ENCODE measurements at regions not wholly inside any gene's neighbourhood (a gene's known extent, or its start where the extent isn't known, plus 50 kb on each side); places are given as distances from the start of the nearest gene placed in this dataset.
"Not testable (repeated sequence)": the region's sequence is repeated elsewhere in the genome, so short reads cannot be mapped to it uniquely, and the experiment has no call there.

DNA sequence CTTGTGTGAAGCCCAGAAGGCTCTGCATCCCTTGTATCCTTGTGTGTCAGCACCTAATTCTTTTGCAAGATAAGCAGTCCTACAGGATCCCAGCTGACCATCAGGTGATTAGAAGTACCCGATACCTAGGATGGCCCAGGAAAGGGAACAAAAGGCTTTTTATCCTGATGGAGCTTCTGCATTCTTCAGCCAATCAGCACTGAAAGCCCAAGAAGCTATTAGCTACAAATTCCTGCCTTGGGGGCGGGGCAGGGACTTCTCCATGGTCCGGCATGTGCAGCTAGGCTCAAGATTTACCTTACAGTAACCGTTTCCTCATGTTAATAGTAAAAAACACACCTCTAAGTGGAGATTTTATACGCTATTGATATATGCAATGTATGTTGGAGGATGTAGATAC is 264.6 kb upstream of the THUMPD2 start:
- DNase-seq: no peak

DNA sequence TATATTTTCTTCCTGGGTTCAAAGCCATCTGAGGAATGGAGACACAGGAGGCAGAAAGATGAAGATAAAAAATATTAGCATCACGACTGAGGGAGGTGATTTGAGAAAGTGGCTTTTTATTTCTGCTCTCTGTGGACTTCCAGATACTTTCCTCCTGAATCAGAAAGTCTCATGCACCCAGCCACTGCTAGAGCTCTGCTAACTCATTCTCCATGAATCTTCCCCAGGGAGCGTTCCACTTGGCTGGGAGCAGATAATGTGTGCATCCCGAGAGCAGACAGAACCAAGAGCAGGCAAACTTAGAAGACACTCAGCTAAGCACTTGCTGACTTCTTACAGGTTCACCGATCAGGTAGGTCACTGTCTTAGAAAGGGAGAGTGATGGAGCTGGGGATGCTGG is 264.1 kb upstream of the THUMPD2 start:
- no peak for DNase-seq

DNA sequence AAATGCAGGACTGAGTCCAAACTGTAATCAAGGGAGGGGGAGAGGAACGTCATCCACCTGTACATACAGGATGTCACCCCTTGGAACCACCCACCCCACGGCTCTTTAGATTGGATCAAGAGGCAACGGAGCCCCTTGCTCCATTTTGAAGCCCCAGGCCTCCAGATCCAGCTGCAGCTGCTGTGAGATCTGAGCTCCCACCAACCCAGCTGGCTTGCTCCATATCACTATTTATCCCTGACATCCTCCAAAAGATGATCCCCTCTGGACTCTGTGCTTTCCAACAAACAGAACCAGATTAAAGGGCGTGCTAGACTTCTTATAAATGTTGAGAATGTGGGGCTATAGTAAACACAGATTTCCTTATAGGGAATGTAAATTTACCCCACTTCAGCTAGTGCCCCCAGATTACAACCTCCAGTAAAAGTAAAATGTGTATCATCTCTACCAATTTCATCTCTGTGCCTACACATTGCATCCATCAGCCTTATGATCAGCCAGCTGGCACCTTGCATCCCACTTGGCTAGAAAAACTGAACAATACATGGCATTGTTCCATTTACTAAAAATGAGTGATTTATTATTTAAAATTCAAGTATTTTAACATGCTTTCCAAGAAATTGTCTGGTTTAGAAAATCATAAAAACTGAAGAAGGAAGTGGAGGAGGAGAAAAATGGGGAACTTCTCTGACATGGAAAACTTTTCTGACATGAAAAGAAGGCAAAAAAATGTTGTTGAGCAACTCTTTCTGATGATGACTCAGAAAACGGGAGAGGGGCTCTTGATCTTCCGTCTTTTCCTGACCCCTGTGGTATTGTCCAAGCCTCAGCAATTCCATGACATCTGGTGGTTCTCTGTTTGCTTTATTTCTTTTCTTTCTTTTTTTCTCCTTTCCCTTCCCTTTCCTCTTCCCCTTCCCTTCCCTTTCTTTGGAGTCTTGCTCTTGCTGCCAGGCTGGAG is 262.6 kb upstream of the THUMPD2 start:
- no peak for DNase-seq

DNA sequence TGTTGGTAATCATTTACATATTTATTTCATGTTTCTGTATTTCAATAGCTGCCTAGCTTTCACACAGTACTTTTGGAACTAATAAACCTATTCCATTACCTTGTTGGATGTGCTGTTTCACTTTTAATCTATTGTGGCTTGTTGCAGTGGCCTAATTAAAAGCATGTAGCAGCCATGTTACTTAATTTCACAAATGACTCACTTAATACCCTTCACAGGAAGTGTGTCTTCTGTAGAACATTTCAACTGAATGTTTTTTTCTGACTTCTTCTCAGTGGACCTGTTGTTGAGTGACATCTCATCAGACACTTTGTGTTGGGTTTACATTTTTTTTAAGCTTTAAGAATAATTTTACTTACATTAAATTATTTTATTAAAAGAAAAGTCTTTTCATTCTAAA is 260.5 kb upstream of the THUMPD2 start:
- no peak for DNase-seq

DNA sequence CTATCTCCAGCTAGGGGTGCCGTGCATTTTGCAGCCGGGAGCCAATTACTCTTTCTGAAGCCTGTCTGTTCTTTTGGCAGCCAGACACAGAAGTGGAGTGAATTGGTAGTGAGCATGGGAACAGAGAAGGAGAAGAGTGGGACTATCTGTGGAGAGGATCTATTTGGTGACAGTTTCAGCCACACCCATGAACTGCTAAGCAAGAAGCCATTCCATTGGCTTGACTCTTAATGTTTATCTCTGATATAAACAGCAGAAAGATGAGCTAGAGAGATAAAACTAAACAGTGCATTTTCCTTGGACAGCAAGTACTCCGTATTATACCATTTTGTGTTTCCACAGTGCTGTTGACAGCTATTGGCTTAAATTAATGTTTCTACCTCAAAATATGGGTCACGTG is 259.6 kb upstream of the THUMPD2 start:
- no peak for DNase-seq

DNA sequence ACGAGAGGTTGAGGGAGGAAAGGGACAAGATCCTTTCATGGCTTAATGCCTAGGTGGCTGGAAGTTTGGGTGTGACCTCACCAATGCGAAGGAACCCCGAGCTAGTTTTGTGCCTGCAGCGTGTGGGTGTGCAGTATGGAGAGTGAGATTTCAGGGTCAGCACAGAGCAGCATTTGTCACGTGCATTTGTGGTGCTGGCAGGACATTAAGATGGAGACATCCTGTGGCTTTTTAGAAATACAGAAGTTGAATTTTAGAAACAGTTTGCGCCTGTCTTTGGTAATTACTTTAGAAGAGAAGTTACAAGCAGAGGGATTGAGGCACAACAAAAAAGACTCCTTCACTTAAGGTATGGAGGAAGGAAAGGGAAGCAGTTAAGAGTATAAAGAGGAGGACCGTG is 258.2 kb upstream of the THUMPD2 start:
- no peak for DNase-seq

DNA sequence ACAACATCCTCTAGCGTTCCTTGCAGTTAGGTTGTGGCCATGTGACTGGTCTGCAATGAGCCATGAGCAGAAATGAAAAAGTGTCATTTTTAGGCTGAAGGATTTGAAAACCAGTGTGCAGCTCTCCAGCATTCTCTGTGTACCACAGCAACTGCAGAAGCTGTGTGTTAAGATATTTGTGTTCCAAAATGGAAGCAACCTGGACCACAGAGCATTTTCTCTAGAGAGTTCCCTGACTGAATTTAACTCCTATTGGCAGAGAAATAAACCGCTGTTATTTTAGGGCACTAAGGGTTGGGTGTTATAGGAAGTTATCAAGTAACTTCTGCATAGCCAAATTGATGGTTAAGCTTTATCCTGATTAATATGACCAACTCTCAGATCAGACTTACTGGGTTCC is 257.2 kb upstream of the THUMPD2 start:
- DNase-seq: no peak

DNA sequence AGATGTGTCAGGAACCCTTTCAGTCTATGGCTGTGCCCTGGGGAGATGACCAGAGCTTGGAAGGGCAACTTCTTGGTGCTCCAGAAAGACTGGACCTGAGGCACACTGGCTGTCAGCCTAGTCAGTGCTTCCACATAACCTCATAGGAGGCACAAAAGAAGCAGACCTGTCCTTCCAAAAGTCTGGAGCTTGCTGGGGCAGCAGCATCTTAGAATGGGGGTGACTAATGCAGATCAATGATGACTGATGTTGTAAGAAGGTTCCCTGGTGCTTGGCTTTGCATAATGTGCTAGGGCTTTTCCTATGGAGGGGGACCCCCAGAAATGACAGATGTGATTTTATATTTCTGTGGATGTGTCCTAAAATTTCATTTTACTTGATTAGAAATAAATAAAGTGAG is 255.7 kb upstream of the THUMPD2 start:
- no peak for DNase-seq

DNA sequence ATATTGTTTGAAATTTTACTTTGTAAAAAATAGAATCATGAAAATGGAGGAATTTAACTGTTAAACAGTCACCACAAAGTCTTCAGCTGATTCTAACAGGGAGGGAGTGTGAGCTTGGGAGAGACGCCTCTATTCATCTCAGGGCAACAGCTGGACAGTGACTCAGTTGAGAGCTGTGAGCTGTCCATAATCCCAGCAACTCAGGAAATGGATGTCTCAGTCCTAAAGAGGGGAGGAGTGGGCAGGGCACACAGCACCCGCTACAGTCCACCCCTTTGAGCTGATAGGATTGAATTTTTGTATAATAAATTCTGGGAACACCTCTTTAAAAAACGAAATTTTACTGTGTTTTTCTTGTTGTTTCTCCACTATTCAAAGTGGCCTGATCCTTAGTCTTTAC is 255.1 kb upstream of the THUMPD2 start:
- DNase-seq: no peak

DNA sequence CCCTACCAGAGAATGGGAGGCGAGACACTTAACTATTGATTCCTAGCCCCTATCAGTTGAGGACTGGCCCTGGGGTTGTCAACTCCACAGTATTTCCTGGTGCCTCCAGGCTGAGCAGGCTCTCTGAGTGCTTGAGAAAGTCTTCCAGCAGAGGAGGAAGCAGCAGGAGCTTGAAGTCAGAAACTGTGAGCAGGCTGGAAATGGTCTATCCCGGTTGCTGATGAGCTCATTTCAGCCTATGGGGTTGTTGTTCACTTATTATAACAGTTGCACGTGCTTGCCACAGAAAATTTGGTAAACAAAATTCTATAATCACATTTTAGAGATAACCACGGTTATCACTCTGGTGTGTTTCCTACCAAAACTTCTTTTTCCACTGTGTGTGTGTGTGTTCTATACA is 254.7 kb upstream of the THUMPD2 start:
- DNase-seq: no peak

DNA sequence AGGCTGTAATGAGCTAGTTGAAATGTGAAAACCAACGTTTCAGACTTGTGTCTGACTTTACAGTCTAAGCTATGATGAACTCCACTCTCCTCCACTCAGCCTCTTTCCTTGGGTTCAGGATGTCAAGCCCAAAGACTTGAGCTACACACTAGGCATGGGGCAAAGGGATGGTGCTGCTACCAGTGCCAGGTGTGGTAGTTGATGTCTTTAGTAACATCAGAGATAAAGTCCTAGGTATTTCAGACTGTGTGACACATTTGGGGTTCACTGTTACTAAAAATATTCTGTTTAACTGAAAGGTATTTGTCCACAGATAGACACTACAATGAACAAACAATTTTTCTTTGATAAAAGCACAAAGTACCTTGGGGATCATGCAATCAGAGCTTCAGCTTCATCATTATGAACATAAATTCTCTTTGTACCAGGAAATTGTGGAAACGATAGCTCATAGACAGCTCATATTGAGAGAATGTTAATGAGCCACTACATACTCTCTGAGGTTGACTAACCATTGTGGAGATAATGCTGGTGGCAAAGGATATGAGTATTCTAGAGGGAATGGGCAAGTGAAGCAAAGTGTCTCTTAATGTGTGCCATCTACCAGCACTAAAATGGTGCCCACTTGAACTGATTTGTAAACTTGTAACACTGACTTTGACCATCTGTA is 253.7 kb upstream of the THUMPD2 start:
- no peak for DNase-seq

DNA sequence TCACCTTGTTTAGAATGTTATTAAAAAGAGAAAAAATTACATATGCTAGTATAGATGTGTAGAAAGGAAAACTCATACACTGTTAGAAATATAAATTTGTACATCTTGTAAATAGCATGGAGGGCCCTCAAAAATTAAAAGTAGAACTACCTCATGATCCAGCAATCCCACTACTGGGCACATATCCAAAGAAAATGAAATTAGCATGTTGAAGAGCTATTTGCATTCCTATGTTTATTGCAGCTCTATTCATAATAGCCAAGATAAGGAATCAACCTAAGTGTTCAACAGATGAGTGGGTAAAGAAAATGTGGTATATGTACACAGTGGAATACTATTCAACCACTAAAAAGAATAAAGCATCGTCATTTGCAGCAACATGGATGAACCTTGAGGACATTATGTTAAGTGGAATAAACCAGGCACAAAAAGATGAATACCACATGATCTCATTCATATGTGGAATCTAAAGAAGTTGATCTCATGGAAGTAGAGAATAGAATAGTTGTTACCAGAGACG is 251.5 kb upstream of the THUMPD2 start:
- DNase-seq: no peak

DNA sequence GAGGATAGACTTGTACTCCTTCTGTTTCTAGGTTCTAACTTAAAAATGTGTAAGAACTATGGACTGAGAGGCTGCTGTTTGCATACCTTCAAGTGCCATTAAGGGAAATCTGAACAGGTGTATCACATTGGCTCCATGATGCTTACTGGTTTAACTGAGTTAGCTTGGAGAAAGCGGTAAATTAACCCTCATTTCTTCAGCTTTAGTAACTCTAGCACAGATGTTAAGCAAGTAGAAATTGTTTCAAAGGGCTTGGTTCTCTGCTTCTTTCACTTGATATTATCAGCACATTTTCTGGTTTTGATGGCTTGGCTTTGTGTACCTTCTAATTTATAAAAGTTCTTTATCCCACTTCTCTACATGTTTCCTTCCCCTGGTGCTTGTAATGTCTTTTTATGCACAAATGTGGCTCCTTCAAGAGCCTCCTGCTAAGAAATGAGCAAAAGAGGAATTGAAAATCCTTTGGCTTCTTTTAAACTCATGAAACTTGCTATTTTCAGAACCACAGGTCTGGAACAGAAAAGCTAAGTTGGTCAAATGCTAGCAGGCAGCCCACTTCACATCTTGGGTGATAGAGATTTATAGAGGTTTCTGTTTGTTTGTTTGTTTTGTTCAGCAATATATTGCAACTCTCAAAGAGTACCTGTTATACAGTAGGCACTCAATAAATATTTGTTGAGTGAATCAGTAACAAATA is 249.9 kb upstream of the THUMPD2 start:
- DNase-seq: no peak

DNA sequence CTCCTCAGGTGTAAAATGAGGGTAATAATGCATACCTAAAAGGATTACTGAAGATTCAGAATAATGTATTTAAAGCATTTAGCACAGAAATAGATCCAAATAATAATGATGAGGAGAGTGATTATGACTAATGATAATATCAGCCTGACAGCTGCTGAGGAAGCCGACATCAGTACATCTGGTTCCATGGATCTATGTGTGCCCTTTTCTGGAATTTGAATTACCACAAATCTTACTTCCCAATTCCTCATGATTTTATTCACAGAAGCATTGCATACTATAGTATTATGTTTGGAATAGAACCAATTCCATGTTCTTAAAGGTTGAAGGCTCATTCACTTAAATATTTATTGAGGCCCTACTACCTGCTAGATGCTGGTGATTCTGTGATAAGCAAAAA is 248.9 kb upstream of the THUMPD2 start:
- DNase-seq: no peak

DNA sequence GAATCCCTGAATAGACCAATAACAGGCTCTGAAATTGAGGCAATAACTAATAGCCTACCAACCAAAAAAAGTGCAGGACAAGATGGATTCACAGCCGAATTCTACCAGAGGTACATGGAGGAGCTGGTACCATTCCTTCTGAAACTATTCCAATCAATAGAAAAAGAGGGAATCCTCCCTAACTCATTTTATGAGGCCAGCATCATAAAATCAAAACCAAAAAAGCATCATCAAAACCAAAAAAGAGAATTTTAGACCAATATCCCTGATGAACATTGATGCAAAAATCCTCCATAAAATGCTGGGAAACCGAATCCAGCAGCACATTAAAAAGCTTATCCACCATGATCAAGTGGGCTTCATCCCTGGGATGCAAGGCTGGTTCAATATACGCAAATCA is 246.2 kb upstream of the THUMPD2 start:
- DNase-seq: not testable (repeated sequence)

DNA sequence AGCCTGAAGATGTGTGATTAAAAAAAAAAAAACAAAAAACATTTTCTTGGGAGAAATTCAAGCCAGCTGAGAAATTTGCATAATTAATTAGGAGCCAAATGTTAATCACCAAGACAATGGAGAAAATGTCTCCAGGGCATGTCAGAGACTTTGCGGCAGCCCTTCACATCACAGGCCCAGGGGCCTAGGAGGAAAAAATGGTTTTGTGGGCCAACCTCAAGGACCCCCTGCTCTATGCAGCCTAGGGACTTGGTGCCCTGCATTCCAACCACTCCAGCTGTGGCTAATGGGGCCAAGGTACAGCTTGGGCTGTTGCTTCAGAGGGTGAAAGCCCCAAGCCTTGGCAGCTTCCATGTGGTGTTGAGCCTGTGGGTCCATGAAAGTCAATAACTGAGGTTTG is 241.9 kb upstream of the THUMPD2 start:
- no peak for DNase-seq

DNA sequence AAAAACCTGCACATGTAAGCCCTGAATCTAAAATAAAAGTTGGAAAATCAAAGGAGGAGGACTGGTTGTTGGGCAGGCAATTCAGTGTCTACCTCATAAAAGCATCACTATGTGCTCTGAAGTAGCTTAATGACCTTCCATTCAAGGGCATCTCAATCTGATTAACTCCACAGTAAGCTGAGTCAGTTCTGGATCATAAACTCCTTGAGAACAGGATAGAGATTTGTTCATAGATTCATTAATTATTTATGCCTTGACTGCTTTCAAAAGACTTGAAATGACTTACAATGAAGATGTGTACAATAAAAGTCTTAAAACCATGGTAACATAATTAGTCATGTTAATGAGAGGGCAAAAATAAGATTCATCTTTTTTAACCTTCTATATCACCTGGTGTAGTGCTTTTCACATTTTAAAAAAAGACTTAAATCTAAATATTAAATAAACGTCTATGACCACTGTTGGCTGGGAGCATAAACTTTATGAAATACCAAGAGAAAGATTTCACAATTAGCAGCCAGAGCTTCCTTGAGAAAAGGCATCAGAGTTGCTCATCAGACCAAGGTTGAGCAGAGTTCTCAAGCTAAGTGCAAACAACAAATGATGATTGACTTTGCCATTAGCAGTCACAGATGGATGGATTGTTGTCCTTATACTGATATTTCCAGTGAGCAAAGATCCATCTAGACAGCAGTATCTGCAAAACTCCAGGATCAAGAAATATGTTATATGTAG is 237.3 kb upstream of the THUMPD2 start:
- peak; percentile 21 for DNase-seq

DNA sequence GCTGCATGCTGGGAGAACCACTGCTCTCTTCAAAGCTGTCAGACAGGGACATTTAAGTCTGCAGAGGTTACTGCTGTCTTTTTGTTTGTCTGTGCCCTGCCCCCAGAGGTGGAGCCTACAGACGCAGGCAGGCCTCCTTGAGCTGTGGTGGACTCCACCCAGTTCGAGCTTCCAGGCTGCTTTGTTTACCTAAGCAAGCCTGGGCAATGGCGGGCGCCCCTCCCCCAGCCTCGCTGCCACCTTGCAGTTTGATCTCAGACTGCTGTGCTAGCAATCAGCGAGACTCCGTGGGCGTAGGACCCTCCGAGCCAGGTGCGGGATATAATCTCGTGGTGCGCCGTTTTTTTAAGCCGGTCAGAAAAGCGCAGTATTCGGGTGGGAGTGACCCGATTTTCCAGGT is 234.9 kb upstream of the THUMPD2 start:
- DNase-seq: not testable (repeated sequence)

DNA sequence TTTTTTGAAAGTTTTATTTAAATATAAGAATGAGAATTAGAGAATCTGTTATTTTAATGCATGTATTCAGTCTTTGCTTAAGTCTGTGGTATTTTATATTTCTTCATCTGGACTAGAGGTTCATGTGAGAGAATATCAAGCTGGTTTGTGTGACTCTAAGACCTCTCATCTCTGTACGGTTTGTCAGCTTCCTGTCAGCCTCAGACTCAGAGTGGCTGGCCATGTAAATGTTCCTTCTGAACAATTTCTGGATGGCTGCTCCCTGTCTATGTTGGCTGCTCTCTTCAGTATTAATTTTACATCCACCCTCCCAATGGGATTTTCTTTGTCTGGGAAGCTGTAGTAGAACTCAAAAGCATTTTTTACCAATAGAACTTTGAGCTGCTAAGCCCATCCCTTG is 225.3 kb upstream of the THUMPD2 start:
- DNase-seq: no peak

DNA sequence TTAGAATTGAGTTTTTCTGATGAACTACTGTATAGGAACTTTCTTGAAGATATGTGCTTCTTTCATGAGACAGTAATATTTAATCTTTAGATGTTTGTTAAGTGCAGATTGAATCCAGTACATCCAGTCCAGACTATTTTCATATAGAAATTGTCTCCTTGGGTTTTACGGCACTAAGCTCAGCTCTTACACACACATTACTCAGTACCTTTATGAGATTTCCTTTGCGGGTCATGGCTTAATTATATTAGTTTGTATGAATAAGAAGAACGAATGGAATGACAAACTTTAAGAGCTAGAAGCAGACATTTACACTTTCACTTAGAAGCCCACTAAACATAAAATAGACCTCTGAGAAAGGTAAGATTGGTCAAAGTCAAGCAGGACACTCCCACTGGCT is 223.3 kb upstream of the THUMPD2 start:
- DNase-seq: no peak

DNA sequence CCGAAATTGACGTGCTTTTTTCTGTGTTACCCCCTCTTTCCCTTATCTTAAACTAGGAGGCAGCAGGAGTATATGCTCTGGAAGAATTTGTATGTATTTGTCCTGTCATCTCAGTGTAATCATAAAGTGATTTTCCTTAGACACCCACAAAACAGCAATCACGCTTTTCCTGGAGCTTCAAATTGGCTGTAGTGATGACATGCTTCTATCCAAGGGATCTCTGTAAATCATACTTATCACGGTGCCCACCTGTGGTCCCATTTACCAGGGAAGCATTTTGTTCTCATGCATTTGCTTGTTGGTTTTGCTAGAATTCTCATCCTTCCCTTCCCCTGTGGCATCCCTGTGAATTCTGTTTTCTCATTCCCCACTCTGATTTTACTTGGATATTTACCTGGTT is 220.8 kb upstream of the THUMPD2 start:
- DNase-seq: no peak

DNA sequence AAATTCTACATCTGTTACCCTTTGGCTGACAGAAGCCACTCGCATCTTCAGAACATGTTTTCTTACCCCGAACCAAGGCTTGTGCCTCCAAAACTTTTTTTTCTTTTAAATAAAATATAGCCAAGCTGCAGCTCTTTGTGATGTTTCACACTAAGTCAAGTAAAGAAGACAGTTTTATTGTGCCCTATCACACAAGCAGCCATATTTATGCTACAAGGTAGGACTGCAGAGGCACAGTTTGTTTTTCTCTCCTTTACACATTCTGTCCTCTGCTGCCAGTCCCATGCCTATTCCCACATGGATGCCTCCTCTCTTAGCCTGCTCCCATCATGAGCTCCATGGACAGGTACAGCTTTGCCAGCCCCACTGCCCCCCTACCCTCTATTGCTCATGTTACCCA is 219.6 kb upstream of the THUMPD2 start:
- peak; percentile 51 for DNase-seq
